ENCODE measurements at regions not wholly inside any gene's neighbourhood (a gene's known extent, or its start where the extent isn't known, plus 50 kb on each side); places are given as distances from the start of the nearest gene placed in this dataset.

GRCh38 chr10:1847361-1847760, 110.0 kb upstream of the ADARB2 start:
- Mint-ChIP-seq H3K4me1 (ENCODE audit: low read depth) (no peaks in the 10 kb centered on the region), H3K27me3 (ENCODE audit: low read depth) (no peaks in the 10 kb centered on the region), H3K4me3 (no peak overlapping the region), H3K36me3 (ENCODE audit: low read depth) (no peaks in the 10 kb centered on the region), H3K9me3 (peaks cover 2% of the 10 kb centered on the region), H3K27ac (no peak overlapping the region)
- no peak for DNase-seq
- intact Hi-C loops (cut with micrococcal nuclease) = no loop called here
- CTCF ChIA-PET = no interaction called here

- CTCF ChIA-PET = no interaction called here
- no peaks in the 10 kb centered on the region for H3K27me3 Mint-ChIP-seq (ENCODE audit: low read depth)
Observed at GRCh38 chr10:1846032-1846431, 108.7 kb upstream of the ADARB2 start.

GRCh38 chr10:1841759-1842158, 104.4 kb upstream of the ADARB2 start:
- Mint-ChIP-seq H3K27me3 (ENCODE audit: low read depth) (no peaks in the 10 kb centered on the region), H3K4me3 (no peak overlapping the region), H3K9me3 (no peaks in the 10 kb centered on the region), H3K36me3 (ENCODE audit: low read depth) (no peaks in the 10 kb centered on the region), H3K4me1 (ENCODE audit: low read depth) (no peaks in the 10 kb centered on the region), H3K27ac (no peak overlapping the region)
- intact Hi-C loops (cut with micrococcal nuclease) = no loop called here
- no peak for DNase-seq
- CTCF ChIA-PET = no interaction called here

More at GRCh38 chr10:1846032-1846431, 108.7 kb upstream of the ADARB2 start:
- H3K9me3 Mint-ChIP-seq = peaks cover 2% of the 10 kb centered on the region
- no peak overlapping the region for H3K4me3 Mint-ChIP-seq
- no peaks in the 10 kb centered on the region for H3K4me1 Mint-ChIP-seq (ENCODE audit: low read depth)
- H3K36me3 Mint-ChIP-seq (ENCODE audit: low read depth) = no peaks in the 10 kb centered on the region
- intact Hi-C loops (cut with micrococcal nuclease) = no loop called here
- H3K27ac Mint-ChIP-seq = no peak overlapping the region
- DNase-seq = no peak

GRCh38 chr10:1829712-1830111, 92.4 kb upstream of the ADARB2 start:
- DNase-seq = no peak
- intact Hi-C loops (cut with micrococcal nuclease) = no loop called here
- CTCF ChIA-PET = interaction anchor here (0.6 kb wide), 1 partner anchor 140 kb away, joined by 3 read pairs; no protein-coding TSS in a partner anchor
- Mint-ChIP-seq H3K4me1 (ENCODE audit: low read depth) (no peaks in the 10 kb centered on the region), H3K9me3 (no peaks in the 10 kb centered on the region), H3K4me3 (no peak overlapping the region), H3K27me3 (ENCODE audit: low read depth) (peaks cover 2% of the 10 kb centered on the region), H3K27ac (no peak overlapping the region), H3K36me3 (ENCODE audit: low read depth) (no peaks in the 10 kb centered on the region)

GRCh38 chr10:1824928-1825327, 87.6 kb upstream of the ADARB2 start:
- intact Hi-C loops (cut with micrococcal nuclease) = no loop called here
- no peak overlapping the region for H3K27ac Mint-ChIP-seq
- peaks cover 7% of the 10 kb centered on the region for H3K27me3 Mint-ChIP-seq (ENCODE audit: low read depth)
- no peaks in the 10 kb centered on the region for H3K4me1 Mint-ChIP-seq (ENCODE audit: low read depth)
- H3K36me3 Mint-ChIP-seq (ENCODE audit: low read depth) = no peaks in the 10 kb centered on the region
- CTCF ChIA-PET = no interaction called here
- H3K9me3 Mint-ChIP-seq = peaks cover 2% of the 10 kb centered on the region
- H3K4me3 Mint-ChIP-seq = no peak overlapping the region
- DNase-seq = no peak

GRCh38 chr10:1814556-1814955, 77.2 kb upstream of the ADARB2 start:
- intact Hi-C loops (cut with micrococcal nuclease) = no loop called here
- H3K27me3 Mint-ChIP-seq (ENCODE audit: low read depth) = peaks cover 1% of the 10 kb centered on the region
- DNase-seq = no peak
- CTCF ChIA-PET = no interaction called here
- peaks cover 1% of the 10 kb centered on the region for H3K36me3 Mint-ChIP-seq (ENCODE audit: low read depth)
- H3K4me3 Mint-ChIP-seq = no peak overlapping the region
- no peaks in the 10 kb centered on the region for H3K4me1 Mint-ChIP-seq (ENCODE audit: low read depth)
- H3K9me3 Mint-ChIP-seq = peaks cover 11% of the 10 kb centered on the region
- H3K27ac Mint-ChIP-seq = no peak overlapping the region

- no peak for DNase-seq
- Mint-ChIP-seq H3K4me1 (ENCODE audit: low read depth) (no peaks in the 10 kb centered on the region), H3K27ac (no peak overlapping the region), H3K36me3 (ENCODE audit: low read depth) (no peaks in the 10 kb centered on the region), H3K27me3 (ENCODE audit: low read depth) (no peaks in the 10 kb centered on the region), H3K9me3 (no peaks in the 10 kb centered on the region), H3K4me3 (no peak overlapping the region)
- intact Hi-C loops (cut with micrococcal nuclease) = no loop called here
- CTCF ChIA-PET = no interaction called here
Observed at GRCh38 chr10:1809139-1809741, 71.9 kb upstream of the ADARB2 start.

- H3K36me3 Mint-ChIP-seq (ENCODE audit: low read depth) = no peaks in the 10 kb centered on the region
- CTCF ChIA-PET = no interaction called here
- H3K4me1 Mint-ChIP-seq (ENCODE audit: low read depth) = no peaks in the 10 kb centered on the region
- H3K9me3 Mint-ChIP-seq = no peaks in the 10 kb centered on the region
- intact Hi-C loops (cut with micrococcal nuclease) = no loop called here
- DNase-seq = no peak
- peaks cover 3% of the 10 kb centered on the region for H3K27me3 Mint-ChIP-seq (ENCODE audit: low read depth)
- no peak overlapping the region for H3K4me3 Mint-ChIP-seq
- no peak overlapping the region for H3K27ac Mint-ChIP-seq
Observed at GRCh38 chr10:1807924-1808323, 70.6 kb upstream of the ADARB2 start.

- no peaks in the 10 kb centered on the region for H3K9me3 Mint-ChIP-seq
- no peak overlapping the region for H3K4me3 Mint-ChIP-seq
- no peak overlapping the region for H3K27ac Mint-ChIP-seq
- CTCF ChIA-PET = no interaction called here
- H3K27me3 Mint-ChIP-seq (ENCODE audit: low read depth) = peaks cover 3% of the 10 kb centered on the region
- DNase-seq = no peak
- intact Hi-C loops (cut with micrococcal nuclease) = no loop called here
- H3K36me3 Mint-ChIP-seq (ENCODE audit: low read depth) = no peaks in the 10 kb centered on the region
- no peaks in the 10 kb centered on the region for H3K4me1 Mint-ChIP-seq (ENCODE audit: low read depth)
Observed at GRCh38 chr10:1807196-1807595, 69.9 kb upstream of the ADARB2 start.

- intact Hi-C loops (cut with micrococcal nuclease) = no loop called here
- H3K27ac Mint-ChIP-seq = no peak overlapping the region
- DNase-seq = no peak
- peaks cover 1% of the 10 kb centered on the region for H3K9me3 Mint-ChIP-seq
- no peaks in the 10 kb centered on the region for H3K36me3 Mint-ChIP-seq (ENCODE audit: low read depth)
- CTCF ChIA-PET = interaction anchor here (1.0 kb wide), 1 partner anchor 48 kb away, joined by 3 read pairs; no protein-coding TSS in a partner anchor
- no peak overlapping the region for H3K4me3 Mint-ChIP-seq
- H3K4me1 Mint-ChIP-seq (ENCODE audit: low read depth) = no peaks in the 10 kb centered on the region
- H3K27me3 Mint-ChIP-seq (ENCODE audit: low read depth) = peaks cover 3% of the 10 kb centered on the region
Observed at GRCh38 chr10:1802413-1802812, 65.1 kb upstream of the ADARB2 start.

GRCh38 chr10:1788401-1788800, 51.1 kb upstream of the ADARB2 start:
- intact Hi-C loops (cut with micrococcal nuclease) = no loop called here
- no peak overlapping the region for H3K4me3 Mint-ChIP-seq
- no peak for DNase-seq
- H3K27ac Mint-ChIP-seq = no peak overlapping the region
- CTCF ChIA-PET = interaction anchor here (0.6 kb wide), 1 partner anchor 13 kb away, joined by 7 read pairs; no protein-coding TSS in a partner anchor
- no peaks in the 10 kb centered on the region for H3K4me1 Mint-ChIP-seq (ENCODE audit: low read depth)
- H3K9me3 Mint-ChIP-seq = no peaks in the 10 kb centered on the region
- no peaks in the 10 kb centered on the region for H3K27me3 Mint-ChIP-seq (ENCODE audit: low read depth)
- no peaks in the 10 kb centered on the region for H3K36me3 Mint-ChIP-seq (ENCODE audit: low read depth)

Measured in activated naive CD4-positive, alpha-beta T cell treated with anti-CD3 and anti-CD28 coated beads for 36 hours (primary cell).